Transverse colon (tissue), 4 donors: ENCODE measurements at regions not wholly inside any gene's neighbourhood (a gene's known extent, or its start where the extent isn't known, plus 50 kb on each side); places are given as distances from the start of the nearest gene placed in this dataset.

Experiments used
- CTCF ChIP-seq, 5 experiments: fragments of 200-600 bp in 3 of 5; fragments of 450-650 bp in 2 of 5; sonication (generic) in 3 of 5; IDR thresholded peaks; 1 replicate in 2 of 5; 2 replicates in 3 of 5; pipeline ENCODE4 v1.5.1; 2016 to 2017; ENCODE audit warnings: antibody characterized with exemption in 5 of 5, inconsistent platforms in 3 of 5, mild to moderate bottlenecking in 2 of 5, moderate library complexity in 1 of 5
- POLR2A ChIP-seq: fragments of 450-650 bp; IDR thresholded peaks from one replicate; pipeline ENCODE4 v1.6.1; 2016; ENCODE audit warnings: antibody characterized with exemption, mild to moderate bottlenecking, moderate library complexity
- POLR2AphosphoS5 ChIP-seq, 3 donors: sonication (generic); formaldehyde crosslinking; IDR thresholded peaks; one replicate each; pipeline ENCODE4 v1.6.1; 2016; ENCODE audit warnings: antibody characterized with exemption in 3 of 3

- no peak for TF ChIP-seq CTCF (IDR thresholded peaks at IDR 0.05)
- no peak for TF ChIP-seq POLR2A
- no peak for TF ChIP-seq POLR2AphosphoS5 (IDR thresholded peaks at IDR 0.05)
Measured at GRCh38 chr3:84536916-84537315, 421.9 kb upstream of the CADM2 start.
